Smooth muscle cell (in vitro differentiated cells): ENCODE measurements at regions not wholly inside any gene's neighbourhood (a gene's known extent, or its start where the extent isn't known, plus 50 kb on each side); places are given as distances from the start of the nearest gene placed in this dataset.
A peak's percentile ranks its signal among the peaks of the same experiment; 100 is the strongest.

Experiments used
- DNase-seq: peaks from one replicate; lab custom pipeline; 2025; ENCODE audit not compliant: unreplicated experiment; lab: John Stamatoyannopoulos, UW
- H2AFZ ChIP-seq: fragments of 200-600 bp; sonication (generic); 2 replicates; pipeline ENCODE4 v1.6.0; 2016; ENCODE audit warnings: antibody characterized with exemption, low read depth, mild to moderate bottlenecking
- H3F3A ChIP-seq: fragments of 200-600 bp; sonication (generic); 2 replicates; pipeline ENCODE4 v1.6.0; 2017; ENCODE audit warnings: antibody characterized with exemption, low read depth
- H3K27ac ChIP-seq: fragments of 200-600 bp; sonication (generic); 2 replicates; pipeline ENCODE4 v1.5.1; 2016; ENCODE audit warnings: low read depth, mild to moderate bottlenecking
- H3K27me3 ChIP-seq: fragments of 200-600 bp; sonication (generic); 2 replicates; pipeline ENCODE4 v1.6.1; 2016; ENCODE audit warnings: low read depth, mild to moderate bottlenecking
- H3K36me3 ChIP-seq: fragments of 200-600 bp; sonication (generic); 2 replicates; pipeline ENCODE4 v1.5.1; 2016; ENCODE audit warnings: low read depth
- H3K4me1 ChIP-seq: fragments of 200-600 bp; sonication (generic); 2 replicates; pipeline ENCODE4 v1.5.1; 2016; ENCODE audit warnings: low read depth
- H3K4me2 ChIP-seq: fragments of 200-600 bp; sonication (generic); 2 replicates; pipeline ENCODE4 v1.6.0; 2016; ENCODE audit warnings: mild to moderate bottlenecking
- H3K4me3 ChIP-seq: fragments of 200-600 bp; sonication (generic); 2 replicates; pipeline ENCODE4 v1.5.1; 2016; ENCODE audit warnings: mild to moderate bottlenecking
- H3K79me2 ChIP-seq: fragments of 200-600 bp; sonication (generic); 2 replicates; pipeline ENCODE4 v1.6.0; 2016; ENCODE audit warnings: low read depth, mild to moderate bottlenecking
- H3K9ac ChIP-seq: fragments of 200-600 bp; sonication (generic); 2 replicates; pipeline ENCODE4 v1.6.0; 2016; ENCODE audit warnings: low read depth
- H3K9me3 ChIP-seq: fragments of 200-600 bp; sonication (generic); replicated peaks from 2 replicates; pipeline ENCODE4 v1.5.1; 2016; ENCODE audit warnings: low read depth
- H4K20me1 ChIP-seq: fragments of 200-600 bp; sonication (generic); 2 replicates; pipeline ENCODE4 v1.6.0; 2016; ENCODE audit warnings: low read depth
- CTCF ChIP-seq: fragments of 200-600 bp; sonication (generic); IDR thresholded peaks from 2 replicates; pipeline ENCODE4 v1.5.1; 2017; ENCODE audit warnings: borderline replicate concordance, mild to moderate bottlenecking, antibody characterized with exemption; ENCODE audit not compliant: insufficient read depth, poor library complexity, severe bottlenecking
- WGBS: methylation state at CpG from one replicate; pipeline ENCODE4 v1.1.7; 2016; ENCODE audit warnings: low lambda C conversion rate; 5-methylcytosine and 5-hydroxymethylcytosine counted together

DNA sequence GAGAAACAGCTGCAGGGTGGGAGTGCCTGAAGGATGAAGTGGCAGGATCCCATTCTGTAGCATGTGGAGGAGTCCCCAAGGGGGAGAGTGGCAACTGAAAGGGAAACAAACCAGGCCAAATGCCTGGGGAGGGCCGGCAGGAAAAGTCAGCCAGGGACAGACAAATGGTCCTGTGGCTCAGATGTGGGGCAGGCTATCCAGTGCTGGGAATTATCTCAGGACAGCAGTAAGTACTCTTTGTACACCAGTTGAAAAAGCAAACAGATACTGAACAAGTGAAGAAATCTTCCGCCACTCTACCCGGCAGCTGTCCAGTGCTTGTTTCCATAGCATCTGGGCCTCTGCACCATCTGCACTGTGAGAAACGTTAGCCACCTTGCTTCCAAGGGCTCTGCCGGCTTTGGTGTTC lies 408.9 kb downstream of the LRATD1 start:
- DNase-seq: no peak

DNA sequence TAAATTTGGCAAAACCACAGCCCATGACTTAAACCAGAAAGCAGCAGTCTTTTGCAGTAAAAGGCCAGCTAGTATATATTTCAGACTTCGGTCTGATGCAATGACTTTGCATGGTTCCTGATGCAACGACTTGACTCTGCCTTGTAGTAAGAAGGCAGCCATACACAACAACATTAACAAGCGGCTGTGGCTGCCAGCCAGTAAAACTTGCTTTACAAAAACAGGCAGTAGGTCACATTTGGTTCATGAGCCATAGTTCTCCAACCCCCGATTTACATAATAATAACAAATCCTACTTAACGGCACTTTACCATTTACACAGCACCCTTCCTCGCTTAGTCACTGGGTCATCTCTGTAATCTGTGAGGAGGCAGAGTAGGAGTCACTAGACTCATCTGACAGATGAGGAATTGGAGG lies 410.3 kb downstream of the LRATD1 start:
- no peak for TF ChIP-seq CTCF
- no peaks in the 10 kb centered on the region for H3K27me3 ChIP-seq
- H3K4me2 ChIP-seq: peak overlapping the region; percentile 59
- DNase-seq: no peak
- H3K9ac ChIP-seq: no peak overlapping the region
- no peaks in the 10 kb centered on the region for H4K20me1 ChIP-seq
- WGBS: 21% methylated on average over 6 of the region's 6 CpGs
- peaks cover 7% of the 10 kb centered on the region for H3K4me1 ChIP-seq
- H2AFZ ChIP-seq: no peak overlapping the region
- no peak overlapping the region for H3K4me3 ChIP-seq
- H3F3A ChIP-seq: no peaks in the 10 kb centered on the region
- no peaks in the 10 kb centered on the region for H3K9me3 ChIP-seq
- no peaks in the 10 kb centered on the region for H3K36me3 ChIP-seq
- peak overlapping the region; percentile 22 for H3K27ac ChIP-seq
- H3K79me2 ChIP-seq: no peaks in the 10 kb centered on the region

More for the DNA sequence above, 408.9 kb downstream of the LRATD1 start:
- Histone ChIP-seq H3K4me3 (no peak overlapping the region), H3K36me3 (no peaks in the 10 kb centered on the region), H3K27ac (no peak overlapping the region), H4K20me1 (no peaks in the 10 kb centered on the region), H3K9me3 (no peaks in the 10 kb centered on the region), H2AFZ (no peak overlapping the region), H3K9ac (no peak overlapping the region), H3F3A (no peaks in the 10 kb centered on the region), H3K79me2 (no peaks in the 10 kb centered on the region), H3K27me3 (no peaks in the 10 kb centered on the region), H3K4me2 (no peak overlapping the region), H3K4me1 (peaks cover 7% of the 10 kb centered on the region)
- 67% methylated on average over 5 of the region's 5 CpGs for WGBS
- no peak for TF ChIP-seq CTCF

GRCh38 chr2:15043336-15044058 lies 411.0 kb downstream of the LRATD1 start:
- Histone ChIP-seq H3K4me2 (peak overlapping the region; percentile 59), H3K4me1 (peaks cover 7% of the 10 kb centered on the region), H3K79me2 (no peaks in the 10 kb centered on the region), H2AFZ (no peak overlapping the region), H3F3A (no peaks in the 10 kb centered on the region), H3K27me3 (no peaks in the 10 kb centered on the region), H4K20me1 (no peaks in the 10 kb centered on the region), H3K9me3 (no peaks in the 10 kb centered on the region), H3K9ac (no peak overlapping the region), H3K27ac (peak overlapping the region; percentile 15), H3K36me3 (no peaks in the 10 kb centered on the region), H3K4me3 (no peak overlapping the region)
- WGBS: 35% methylated on average over 4 of the region's 4 CpGs
- no peak for TF ChIP-seq CTCF
- DNase-seq: no peak

DNA sequence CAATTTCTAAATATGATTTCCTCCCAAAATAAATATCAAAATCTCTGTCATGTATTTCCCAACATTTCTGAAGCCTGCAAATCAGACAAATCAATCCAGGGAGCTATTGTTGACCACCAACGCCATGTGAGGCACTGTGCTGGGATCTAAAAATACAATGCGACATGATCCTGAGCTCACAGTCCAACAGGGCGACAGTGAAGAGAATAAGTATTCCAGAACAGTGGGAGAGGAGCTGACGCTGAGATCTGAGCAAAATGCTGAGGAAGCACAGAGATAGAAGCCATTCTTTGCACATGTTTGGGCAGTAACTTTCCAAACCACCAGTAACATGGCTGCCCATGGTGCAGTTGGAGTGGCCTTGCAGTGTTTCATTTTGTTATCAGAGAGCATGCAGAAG lies 412.5 kb downstream of the LRATD1 start:
- H2AFZ ChIP-seq: no peak overlapping the region
- H3K36me3 ChIP-seq: no peaks in the 10 kb centered on the region
- DNase-seq: no peak
- no peak for TF ChIP-seq CTCF
- peaks cover 7% of the 10 kb centered on the region for H3K4me1 ChIP-seq
- H3K27ac ChIP-seq: no peak overlapping the region
- no peak overlapping the region for H3K4me3 ChIP-seq
- no peaks in the 10 kb centered on the region for H4K20me1 ChIP-seq
- H3K9me3 ChIP-seq: no peaks in the 10 kb centered on the region
- H3K79me2 ChIP-seq: no peaks in the 10 kb centered on the region
- H3K27me3 ChIP-seq: no peaks in the 10 kb centered on the region
- 93% methylated on average over 4 of the region's 4 CpGs for WGBS
- H3K9ac ChIP-seq: no peak overlapping the region
- H3K4me2 ChIP-seq: no peak overlapping the region
- no peaks in the 10 kb centered on the region for H3F3A ChIP-seq
